ENCODE measurements at regions not wholly inside any gene's neighbourhood (a gene's known extent, or its start where the extent isn't known, plus 50 kb on each side); places are given as distances from the start of the nearest gene placed in this dataset.

GRCh38 chr13:107097916-107098315 is 530.0 kb upstream of the ARGLU1 start:
- Mint-ChIP-seq H3K27me3 (ENCODE audit: insufficient read depth, unreplicated experiment) (no peaks in the 10 kb centered on the region), H3K9me3 (ENCODE audit: unreplicated experiment) (no peaks in the 10 kb centered on the region), H3K27ac (ENCODE audit: unreplicated experiment) (no peak overlapping the region), H3K36me3 (ENCODE audit: insufficient read depth, unreplicated experiment) (no peaks in the 10 kb centered on the region), H3K4me3 (ENCODE audit: unreplicated experiment) (no peak overlapping the region), H3K4me1 (ENCODE audit: low read depth, unreplicated experiment) (peaks cover 17% of the 10 kb centered on the region)
- Histone ChIP-seq H3K9me3 (no peaks in the 10 kb centered on the region), H3K4me1 (no peaks in the 10 kb centered on the region), H3K36me3 (ENCODE audit: control insufficient read depth, insufficient read depth, low read length) (no peaks in the 10 kb centered on the region), H3K27me3 (replicated peaks; ENCODE audit: control insufficient read depth, insufficient read depth, low read length) (no peaks in the 10 kb centered on the region), H3K4me3 (ENCODE audit: low read depth, low read length) (no peak overlapping the region)
- DNase-seq = no peak
- CTCF ChIA-PET = no interaction called here
- BruUV-seq (replicated peaks) = no TSS peak
- intact Hi-C loops (cut with micrococcal nuclease; ENCODE audit: unreplicated experiment) = no loop called here
- POLR2A ChIA-PET = no interaction called here
- TF ChIP-seq, protein P1, sequence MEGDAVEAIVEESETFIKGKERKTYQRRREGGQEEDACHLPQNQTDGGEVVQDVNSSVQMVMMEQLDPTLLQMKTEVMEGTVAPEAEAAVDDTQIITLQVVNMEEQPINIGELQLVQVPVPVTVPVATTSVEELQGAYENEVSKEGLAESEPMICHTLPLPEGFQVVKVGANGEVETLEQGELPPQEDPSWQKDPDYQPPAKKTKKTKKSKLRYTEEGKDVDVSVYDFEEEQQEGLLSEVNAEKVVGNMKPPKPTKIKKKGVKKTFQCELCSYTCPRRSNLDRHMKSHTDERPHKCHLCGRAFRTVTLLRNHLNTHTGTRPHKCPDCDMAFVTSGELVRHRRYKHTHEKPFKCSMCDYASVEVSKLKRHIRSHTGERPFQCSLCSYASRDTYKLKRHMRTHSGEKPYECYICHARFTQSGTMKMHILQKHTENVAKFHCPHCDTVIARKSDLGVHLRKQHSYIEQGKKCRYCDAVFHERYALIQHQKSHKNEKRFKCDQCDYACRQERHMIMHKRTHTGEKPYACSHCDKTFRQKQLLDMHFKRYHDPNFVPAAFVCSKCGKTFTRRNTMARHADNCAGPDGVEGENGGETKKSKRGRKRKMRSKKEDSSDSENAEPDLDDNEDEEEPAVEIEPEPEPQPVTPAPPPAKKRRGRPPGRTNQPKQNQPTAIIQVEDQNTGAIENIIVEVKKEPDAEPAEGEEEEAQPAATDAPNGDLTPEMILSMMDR (IDR thresholded peaks at IDR 0.05; ENCODE audit: insufficient read depth in 1 of 2, low read depth in 1 of 2, low read length in 1 of 2, severe bottlenecking in 1 of 2, unreplicated experiment in 1 of 2) = no peak

DNA sequence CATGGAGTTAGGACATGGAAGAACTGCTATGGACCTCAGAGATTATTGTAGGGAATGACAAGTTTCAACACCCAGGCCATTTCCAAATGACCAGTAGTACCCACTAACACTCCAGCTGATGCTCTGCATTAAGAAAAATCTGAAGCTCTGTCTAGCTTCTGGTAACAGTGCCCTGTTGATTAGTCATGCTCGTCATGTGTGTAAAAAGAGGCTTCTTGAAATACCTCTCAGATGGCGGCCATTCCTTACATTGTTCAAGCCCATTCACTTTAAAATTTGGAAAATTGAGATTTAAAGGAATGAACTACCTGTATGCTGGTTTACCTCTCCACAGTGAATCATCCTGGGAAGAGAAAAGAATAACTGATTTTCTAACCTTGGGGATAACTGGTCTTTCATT is 527.9 kb upstream of the ARGLU1 start:
- no peaks in the 10 kb centered on the region for H3K9me3 ChIP-seq
- H3K4me1 Mint-ChIP-seq (ENCODE audit: low read depth, unreplicated experiment) = peaks cover 17% of the 10 kb centered on the region
- H3K36me3 Mint-ChIP-seq (ENCODE audit: insufficient read depth, unreplicated experiment) = no peaks in the 10 kb centered on the region
- no peaks in the 10 kb centered on the region for H3K9me3 Mint-ChIP-seq (ENCODE audit: unreplicated experiment)
- no peaks in the 10 kb centered on the region for H3K36me3 ChIP-seq (ENCODE audit: control insufficient read depth, insufficient read depth, low read length)
- CTCF ChIA-PET = no interaction called here
- intact Hi-C loops (cut with micrococcal nuclease; ENCODE audit: unreplicated experiment) = no loop called here
- POLR2A ChIA-PET = no interaction called here
- DNase-seq = no peak
- TF ChIP-seq, protein P1 (IDR thresholded peaks at IDR 0.05; ENCODE audit: insufficient read depth in 1 of 2, low read depth in 1 of 2, low read length in 1 of 2, severe bottlenecking in 1 of 2, unreplicated experiment in 1 of 2) = no peak
- no peaks in the 10 kb centered on the region for H3K27me3 ChIP-seq (replicated peaks; ENCODE audit: control insufficient read depth, insufficient read depth, low read length)
- H3K4me1 ChIP-seq = no peaks in the 10 kb centered on the region
- H3K4me3 Mint-ChIP-seq (ENCODE audit: unreplicated experiment) = no peak overlapping the region
- no peak overlapping the region for H3K4me3 ChIP-seq (ENCODE audit: low read depth, low read length)
- BruUV-seq (replicated peaks) = no TSS peak
- no peak overlapping the region for H3K27ac Mint-ChIP-seq (ENCODE audit: unreplicated experiment)
- no peaks in the 10 kb centered on the region for H3K27me3 Mint-ChIP-seq (ENCODE audit: insufficient read depth, unreplicated experiment)

GRCh38 chr13:107091861-107092260 is 523.9 kb upstream of the ARGLU1 start:
- Mint-ChIP-seq H3K27me3 (ENCODE audit: insufficient read depth, unreplicated experiment) (no peaks in the 10 kb centered on the region), H3K4me3 (ENCODE audit: unreplicated experiment) (no peak overlapping the region), H3K27ac (ENCODE audit: unreplicated experiment) (no peak overlapping the region), H3K4me1 (ENCODE audit: low read depth, unreplicated experiment) (no peaks in the 10 kb centered on the region), H3K36me3 (ENCODE audit: insufficient read depth, unreplicated experiment) (no peaks in the 10 kb centered on the region), H3K9me3 (ENCODE audit: unreplicated experiment) (no peaks in the 10 kb centered on the region)
- BruUV-seq (replicated peaks) = no TSS peak
- ChIA-PET POLR2A (no interaction called here), CTCF (no interaction called here)
- intact Hi-C loops (cut with micrococcal nuclease; ENCODE audit: unreplicated experiment) = no loop called here
- no peaks in the 10 kb centered on the region for H3K27me3 ChIP-seq (replicated peaks; ENCODE audit: control insufficient read depth, insufficient read depth, low read length)
- no peak for DNase-seq
- TF ChIP-seq, protein P1 (IDR thresholded peaks at IDR 0.05; ENCODE audit: insufficient read depth in 1 of 2, low read depth in 1 of 2, low read length in 1 of 2, severe bottlenecking in 1 of 2, unreplicated experiment in 1 of 2) = no peak
- H3K9me3 ChIP-seq = no peaks in the 10 kb centered on the region
- no peaks in the 10 kb centered on the region for H3K36me3 ChIP-seq (ENCODE audit: control insufficient read depth, insufficient read depth, low read length)
- no peak overlapping the region for H3K4me3 ChIP-seq (ENCODE audit: low read depth, low read length)
- H3K4me1 ChIP-seq = peaks cover 6% of the 10 kb centered on the region; the same call in 1 of the 2 replicates
